ENCODE measurements at regions not wholly inside any gene's neighbourhood (a gene's known extent, or its start where the extent isn't known, plus 50 kb on each side); places are given as distances from the start of the nearest gene placed in this dataset.
"Not testable (repeated sequence)": the region's sequence is repeated elsewhere in the genome, so short reads cannot be mapped to it uniquely, and the experiment has no call there.

GRCh38 chr10:6788231-6788630 lies 208.2 kb upstream of the PRKCQ start:
- H3K27ac ChIP-seq (ENCODE audit: low read depth in 2 of 2, low read length in 2 of 2): no peak overlapping the region
- H3K36me3 ChIP-seq (ENCODE audit: control insufficient read depth in 2 of 2, insufficient read depth in 2 of 2, low read length in 2 of 2): no peaks in the 10 kb centered on the region
- peaks cover 3% of the 10 kb centered on the region in 2 donors for H3K27me3 ChIP-seq (ENCODE audit: control insufficient read depth in 2 of 2, insufficient read depth in 2 of 2, low read length in 2 of 2)
- no peak overlapping the region for H3K4me3 ChIP-seq (ENCODE audit: low read length in 2 of 2)
- H3K9ac ChIP-seq (ENCODE audit: low read depth in 1 of 2, low read length in 2 of 2): no peak overlapping the region
- no peaks in the 10 kb centered on the region for H3K4me1 ChIP-seq (ENCODE audit: control insufficient read depth in 2 of 2, insufficient read depth in 2 of 2, low read length in 2 of 2)
- H3K9me3 ChIP-seq (ENCODE audit: control insufficient read depth in 2 of 2, low read length in 2 of 2): no peaks in the 10 kb centered on the region

- Histone ChIP-seq H3K36me3 (ENCODE audit: control insufficient read depth in 2 of 2, insufficient read depth in 2 of 2, low read length in 2 of 2) (no peaks in the 10 kb centered on the region), H3K27me3 (ENCODE audit: control insufficient read depth in 2 of 2, insufficient read depth in 2 of 2, low read length in 2 of 2) (peaks cover 3% of the 10 kb centered on the region in 2 donors), H3K9me3 (ENCODE audit: control insufficient read depth in 2 of 2, low read length in 2 of 2) (no peaks in the 10 kb centered on the region), H3K27ac (ENCODE audit: low read depth in 2 of 2, low read length in 2 of 2) (no peak overlapping the region), H3K4me1 (ENCODE audit: control insufficient read depth in 2 of 2, insufficient read depth in 2 of 2, low read length in 2 of 2) (no peaks in the 10 kb centered on the region), H3K4me3 (ENCODE audit: low read length in 2 of 2) (no peak overlapping the region), H3K9ac (ENCODE audit: low read depth in 1 of 2, low read length in 2 of 2) (no peak overlapping the region)
Measured at GRCh38 chr10:6787718-6788117, 207.6 kb upstream of the PRKCQ start.

- Histone ChIP-seq H3K27me3 (ENCODE audit: control insufficient read depth in 2 of 2, insufficient read depth in 2 of 2, low read length in 2 of 2) (peaks cover 3% of the 10 kb centered on the region in 2 donors), H3K36me3 (ENCODE audit: control insufficient read depth in 2 of 2, insufficient read depth in 2 of 2, low read length in 2 of 2) (no peaks in the 10 kb centered on the region), H3K4me1 (ENCODE audit: control insufficient read depth in 2 of 2, insufficient read depth in 2 of 2, low read length in 2 of 2) (no peaks in the 10 kb centered on the region), H3K9ac (ENCODE audit: low read depth in 1 of 2, low read length in 2 of 2) (no peak overlapping the region), H3K4me3 (ENCODE audit: low read length in 2 of 2) (no peak overlapping the region), H3K27ac (ENCODE audit: low read depth in 2 of 2, low read length in 2 of 2) (no peak overlapping the region), H3K9me3 (ENCODE audit: control insufficient read depth in 2 of 2, low read length in 2 of 2) (no peaks in the 10 kb centered on the region)
Measured at GRCh38 chr10:6787091-6787490, 207.0 kb upstream of the PRKCQ start.

- Histone ChIP-seq H3K9ac (ENCODE audit: low read depth in 1 of 2, low read length in 2 of 2) (no peak overlapping the region), H3K9me3 (ENCODE audit: control insufficient read depth in 2 of 2, low read length in 2 of 2) (no peaks in the 10 kb centered on the region), H3K27ac (ENCODE audit: low read depth in 2 of 2, low read length in 2 of 2) (no peak overlapping the region), H3K4me3 (ENCODE audit: low read length in 2 of 2) (no peak overlapping the region), H3K4me1 (ENCODE audit: control insufficient read depth in 2 of 2, insufficient read depth in 2 of 2, low read length in 2 of 2) (no peaks in the 10 kb centered on the region), H3K27me3 (ENCODE audit: control insufficient read depth in 2 of 2, insufficient read depth in 2 of 2, low read length in 2 of 2) (peaks cover 2 to 3% of the 10 kb centered on the region in 2 donors), H3K36me3 (ENCODE audit: control insufficient read depth in 2 of 2, insufficient read depth in 2 of 2, low read length in 2 of 2) (no peaks in the 10 kb centered on the region)
Measured at GRCh38 chr10:6786579-6787031, 206.5 kb upstream of the PRKCQ start.

- not testable (repeated sequence) for H3K4me1 ChIP-seq (ENCODE audit: control insufficient read depth in 2 of 2, insufficient read depth in 2 of 2, low read length in 2 of 2); H3K9ac ChIP-seq (ENCODE audit: low read depth in 1 of 2, low read length in 2 of 2); H3K4me3 ChIP-seq (ENCODE audit: low read length in 2 of 2); H3K9me3 ChIP-seq (ENCODE audit: control insufficient read depth in 2 of 2, low read length in 2 of 2); H3K27me3 ChIP-seq (ENCODE audit: control insufficient read depth in 2 of 2, insufficient read depth in 2 of 2, low read length in 2 of 2); H3K36me3 ChIP-seq (ENCODE audit: control insufficient read depth in 2 of 2, insufficient read depth in 2 of 2, low read length in 2 of 2); H3K27ac ChIP-seq (ENCODE audit: low read depth in 2 of 2, low read length in 2 of 2)
Measured at GRCh38 chr10:6784429-6784828, 204.4 kb upstream of the PRKCQ start.

- Histone ChIP-seq H3K36me3 (ENCODE audit: control insufficient read depth in 2 of 2, insufficient read depth in 2 of 2, low read length in 2 of 2) (no peaks in the 10 kb centered on the region), H3K4me3 (ENCODE audit: low read length in 2 of 2) (no peak overlapping the region), H3K27ac (ENCODE audit: low read depth in 2 of 2, low read length in 2 of 2) (no peak overlapping the region), H3K4me1 (ENCODE audit: control insufficient read depth in 2 of 2, insufficient read depth in 2 of 2, low read length in 2 of 2) (no peaks in the 10 kb centered on the region), H3K9me3 (ENCODE audit: control insufficient read depth in 2 of 2, low read length in 2 of 2) (no peaks in the 10 kb centered on the region), H3K27me3 (ENCODE audit: control insufficient read depth in 2 of 2, insufficient read depth in 2 of 2, low read length in 2 of 2) (no peaks in the 10 kb centered on the region), H3K9ac (ENCODE audit: low read depth in 1 of 2, low read length in 2 of 2) (no peak overlapping the region)
Measured at GRCh38 chr10:6783471-6783870, 203.4 kb upstream of the PRKCQ start.

GRCh38 chr10:6782378-6782777 lies 202.3 kb upstream of the PRKCQ start:
- Histone ChIP-seq H3K9me3 (ENCODE audit: control insufficient read depth in 2 of 2, low read length in 2 of 2) (no peaks in the 10 kb centered on the region), H3K27me3 (ENCODE audit: control insufficient read depth in 2 of 2, insufficient read depth in 2 of 2, low read length in 2 of 2) (no peaks in the 10 kb centered on the region), H3K4me1 (ENCODE audit: control insufficient read depth in 2 of 2, insufficient read depth in 2 of 2, low read length in 2 of 2) (no peaks in the 10 kb centered on the region), H3K36me3 (ENCODE audit: control insufficient read depth in 2 of 2, insufficient read depth in 2 of 2, low read length in 2 of 2) (no peaks in the 10 kb centered on the region), H3K9ac (ENCODE audit: low read depth in 1 of 2, low read length in 2 of 2) (no peak overlapping the region), H3K27ac (ENCODE audit: low read depth in 2 of 2, low read length in 2 of 2) (no peak overlapping the region), H3K4me3 (ENCODE audit: low read length in 2 of 2) (no peak overlapping the region)

- Histone ChIP-seq H3K4me1 (ENCODE audit: control insufficient read depth in 2 of 2, insufficient read depth in 2 of 2, low read length in 2 of 2) (no peaks in the 10 kb centered on the region), H3K36me3 (ENCODE audit: control insufficient read depth in 2 of 2, insufficient read depth in 2 of 2, low read length in 2 of 2) (no peaks in the 10 kb centered on the region), H3K27ac (ENCODE audit: low read depth in 2 of 2, low read length in 2 of 2) (no peak overlapping the region), H3K9ac (ENCODE audit: low read depth in 1 of 2, low read length in 2 of 2) (no peak overlapping the region), H3K9me3 (ENCODE audit: control insufficient read depth in 2 of 2, low read length in 2 of 2) (no peaks in the 10 kb centered on the region), H3K27me3 (ENCODE audit: control insufficient read depth in 2 of 2, insufficient read depth in 2 of 2, low read length in 2 of 2) (no peaks in the 10 kb centered on the region), H3K4me3 (ENCODE audit: low read length in 2 of 2) (no peak overlapping the region)
Measured at GRCh38 chr10:6781133-6781770, 201.2 kb upstream of the PRKCQ start.

- no peak overlapping the region for H3K27ac ChIP-seq (ENCODE audit: low read depth in 2 of 2, low read length in 2 of 2)
Measured at GRCh38 chr10:6780008-6780677, 200.1 kb upstream of the PRKCQ start.

GRCh38 chr10:6778992-6779701 lies 199.1 kb upstream of the PRKCQ start:
- no peak overlapping the region for H3K4me3 ChIP-seq (ENCODE audit: low read length in 2 of 2)
- H3K27me3 ChIP-seq (ENCODE audit: control insufficient read depth in 2 of 2, insufficient read depth in 2 of 2, low read length in 2 of 2): no peaks in the 10 kb centered on the region
- no peaks in the 10 kb centered on the region for H3K4me1 ChIP-seq (ENCODE audit: control insufficient read depth in 2 of 2, insufficient read depth in 2 of 2, low read length in 2 of 2)
- H3K36me3 ChIP-seq (ENCODE audit: control insufficient read depth in 2 of 2, insufficient read depth in 2 of 2, low read length in 2 of 2): no peaks in the 10 kb centered on the region
- no peak overlapping the region for H3K9ac ChIP-seq (ENCODE audit: low read depth in 1 of 2, low read length in 2 of 2)
- no peaks in the 10 kb centered on the region for H3K9me3 ChIP-seq (ENCODE audit: control insufficient read depth in 2 of 2, low read length in 2 of 2)
- no peak overlapping the region for H3K27ac ChIP-seq (ENCODE audit: low read depth in 2 of 2, low read length in 2 of 2)

More at GRCh38 chr10:6780008-6780677, 200.1 kb upstream of the PRKCQ start:
- Histone ChIP-seq H3K27me3 (ENCODE audit: control insufficient read depth in 2 of 2, insufficient read depth in 2 of 2, low read length in 2 of 2) (no peaks in the 10 kb centered on the region), H3K9ac (ENCODE audit: low read depth in 1 of 2, low read length in 2 of 2) (no peak overlapping the region), H3K4me3 (ENCODE audit: low read length in 2 of 2) (no peak overlapping the region), H3K4me1 (ENCODE audit: control insufficient read depth in 2 of 2, insufficient read depth in 2 of 2, low read length in 2 of 2) (no peaks in the 10 kb centered on the region), H3K36me3 (ENCODE audit: control insufficient read depth in 2 of 2, insufficient read depth in 2 of 2, low read length in 2 of 2) (no peaks in the 10 kb centered on the region), H3K9me3 (ENCODE audit: control insufficient read depth in 2 of 2, low read length in 2 of 2) (no peaks in the 10 kb centered on the region)
